Upper lobe of left lung (tissue), 6 donors: ENCODE measurements at regions not wholly inside any gene's neighbourhood (a gene's known extent, or its start where the extent isn't known, plus 50 kb on each side); places are given as distances from the start of the nearest gene placed in this dataset.

Source experiments
- ATAC-seq, 2 donors: fragments of 200-7000 bp; cut with Tn5 transposase; one replicate each; pipeline ENCODE4 v1.9.1; 2022; ENCODE audit warnings: mild to moderate bottlenecking in 2 of 2, moderate library complexity in 2 of 2; ENCODE audit not compliant: low FRiP score in 2 of 2
- DNase-seq, 2 donors: peaks; one replicate each; pipeline ENCODE4 v3.0.0-alpha.2; 2019 to 2020
- H3K27ac ChIP-seq, 4 donors: fragments of 200-600 bp; sonication (generic); one replicate each; pipeline ENCODE4 v1.5.1; 2016 to 2019
- H3K27me3 ChIP-seq, 4 donors: fragments of 200-600 bp; sonication (generic); one replicate each; pipeline ENCODE4 v1.5.1; 2017 to 2019
- H3K36me3 ChIP-seq, 4 donors: fragments of 200-600 bp; sonication (generic); one replicate each; pipeline ENCODE4 v1.5.1; 2016 to 2019
- H3K4me1 ChIP-seq, 4 donors: fragments of 200-600 bp; sonication (generic); one replicate each; pipeline ENCODE4 v1.5.1; 2018 to 2019
- H3K4me3 ChIP-seq, 4 donors: fragments of 200-600 bp; sonication (generic); one replicate each; pipeline ENCODE4 v1.5.1; 2017 to 2019; ENCODE audit warnings: mild to moderate bottlenecking in 2 of 4, moderate library complexity in 1 of 4
- H3K9me3 ChIP-seq, 4 donors: fragments of 200-600 bp; sonication (generic); one replicate each; pipeline ENCODE4 v1.5.1; 2018 to 2019
- CTCF ChIP-seq, 6 experiments: fragments of 450-650 bp in 4 of 6; fragments of 200-600 bp in 2 of 6; sonication (generic) in 2 of 6; IDR thresholded peaks; one replicate each; pipeline ENCODE4 v1.5.1; 2016 to 2019; ENCODE audit warnings: antibody characterized with exemption in 6 of 6
- EP300 ChIP-seq, 4 donors: sonication (generic); formaldehyde crosslinking; IDR thresholded peaks; one replicate each; pipeline ENCODE4 v1.5.1; 2017; ENCODE audit warnings: antibody characterized with exemption in 4 of 4, control low read depth in 2 of 4
- POLR2A ChIP-seq, 4 donors: fragments of 450-650 bp; IDR thresholded peaks; one replicate each; pipeline ENCODE4 v1.5.1; 2016 to 2017; ENCODE audit warnings: antibody characterized with exemption in 4 of 4, mild to moderate bottlenecking in 2 of 4
- POLR2AphosphoS5 ChIP-seq, 2 donors: sonication (generic); formaldehyde crosslinking; IDR thresholded peaks; one replicate each; pipeline ENCODE4 v1.5.1; 2017; ENCODE audit warnings: antibody characterized with exemption in 2 of 2
- WGBS, 2 donors: methylation state at CpG; one replicate each; pipeline ENCODE4 v1.1.5; 2017 to 2018; 5-methylcytosine and 5-hydroxymethylcytosine counted together
- donor health status: DM: no; HTN: no; CAD: no; lungs with moderate emphysema.
- donor health status: DM: no; HTN: yes; CAD: no; lungs with severe emphysema.

- 91 to 96% methylated on average over 2 of the region's 2 CpGs for WGBS, 2 donors
- no peaks in the 10 kb centered on the region for H3K36me3 ChIP-seq
- no peaks in the 10 kb centered on the region for H3K27me3 ChIP-seq
- H3K9me3 ChIP-seq, result peaks cover 0 to 19% (median 6%) of the 10 kb centered on the region in 4 donors
- no peak overlapping the region for H3K4me3 ChIP-seq
- ATAC-seq (no peak), DNase-seq (no peak)
- TF ChIP-seq POLR2AphosphoS5 (IDR thresholded peaks at IDR 0.05) (no peak), EP300 (IDR thresholded peaks at IDR 0.05) (no peak), POLR2A (IDR thresholded peaks at IDR 0.05) (no peak), CTCF (IDR thresholded peaks at IDR 0.05) (no peak)
- H3K4me1 ChIP-seq, result no peaks in the 10 kb centered on the region
- H3K27ac ChIP-seq, result no peak overlapping the region
Measured at GRCh38 chr1:81172483-81172882, 628.3 kb upstream of the ADGRL2 start.

- peaks cover 0 to 19% (median 6%) of the 10 kb centered on the region in 4 donors for H3K9me3 ChIP-seq
- H3K27ac ChIP-seq, result no peak overlapping the region
- no peak for DNase-seq
- no peaks in the 10 kb centered on the region for H3K27me3 ChIP-seq
- H3K4me3 ChIP-seq, result no peak overlapping the region
- WGBS, 2 donors, result 89 to 93% methylated on average over 2 of the region's 2 CpGs
- no peaks in the 10 kb centered on the region for H3K36me3 ChIP-seq
- H3K4me1 ChIP-seq, result no peaks in the 10 kb centered on the region
- TF ChIP-seq CTCF (IDR thresholded peaks at IDR 0.05) (no peak), POLR2A (IDR thresholded peaks at IDR 0.05) (no peak), POLR2AphosphoS5 (IDR thresholded peaks at IDR 0.05) (no peak), EP300 (IDR thresholded peaks at IDR 0.05) (no peak)
- no peak for ATAC-seq
Measured at GRCh38 chr1:81170721-81171120, 630.0 kb upstream of the ADGRL2 start.

- no peak for ATAC-seq
- H3K27me3 ChIP-seq, result no peaks in the 10 kb centered on the region
- TF ChIP-seq POLR2AphosphoS5 (IDR thresholded peaks at IDR 0.05) (no peak), EP300 (IDR thresholded peaks at IDR 0.05) (no peak), POLR2A (IDR thresholded peaks at IDR 0.05) (no peak), CTCF (IDR thresholded peaks at IDR 0.05) (no peak)
- no peaks in the 10 kb centered on the region for H3K36me3 ChIP-seq
- H3K9me3 ChIP-seq, result no peaks in the 10 kb centered on the region
- DNase-seq, result no peak
- H3K4me1 ChIP-seq, result no peaks in the 10 kb centered on the region
- WGBS, 2 donors, result 74 to 86% methylated on average over 2 of the region's 2 CpGs
- no peak overlapping the region for H3K4me3 ChIP-seq
- H3K27ac ChIP-seq, result no peak overlapping the region
Measured at GRCh38 chr1:81165963-81166362, 634.8 kb upstream of the ADGRL2 start.

GRCh38 chr1:81160696-81161095 is 640.0 kb upstream of the ADGRL2 start:
- WGBS, 2 donors, result 93 to 100% methylated on average over 3 of the region's 3 CpGs
- no peak for ATAC-seq

More at GRCh38 chr1:81160696-81161095, 640.0 kb upstream of the ADGRL2 start:
- Histone ChIP-seq H3K36me3 (no peaks in the 10 kb centered on the region), H3K27ac (no peak overlapping the region), H3K4me1 (no peaks in the 10 kb centered on the region), H3K4me3 (no peak overlapping the region), H3K27me3 (no peaks in the 10 kb centered on the region), H3K9me3 (no peaks in the 10 kb centered on the region)
- DNase-seq, result no peak
- TF ChIP-seq POLR2A (IDR thresholded peaks at IDR 0.05), result no peak
- TF ChIP-seq EP300 (IDR thresholded peaks at IDR 0.05), result no peak
- no peak for TF ChIP-seq POLR2AphosphoS5 (IDR thresholded peaks at IDR 0.05)
- no peak for TF ChIP-seq CTCF (IDR thresholded peaks at IDR 0.05)
